H9 (cell line): ENCODE measurements at regions not wholly inside any gene's neighbourhood (a gene's known extent, or its start where the extent isn't known, plus 50 kb on each side); places are given as distances from the start of the nearest gene placed in this dataset.

Experiments
- DNase-seq: peaks from one replicate; pipeline ENCODE4 v3.0.0-alpha.2; 2017
- H2AFZ ChIP-seq: one replicate; pipeline ENCODE4 v1.6.1; 2013; ENCODE audit warnings: mild to moderate bottlenecking, low read length, control low read depth, moderate library complexity
- H2AK5ac ChIP-seq: 2 replicates; pipeline ENCODE4 v1.6.1; 2013; ENCODE audit warnings: low read length, control low read depth, mixed read lengths; ENCODE audit not compliant: insufficient read length
- H2BK120ac ChIP-seq: one replicate; pipeline ENCODE4 v1.6.1; 2013; ENCODE audit warnings: low read depth, mild to moderate bottlenecking, low read length, control low read depth, inconsistent platforms; ENCODE audit not compliant: poor library complexity, severe bottlenecking
- H2BK12ac ChIP-seq: 2 replicates; pipeline ENCODE4 v1.6.1; 2013; ENCODE audit warnings: low read length, control low read depth, mixed read lengths, low read depth; ENCODE audit not compliant: insufficient read length
- H2BK15ac ChIP-seq: 2 replicates; pipeline ENCODE4 v1.6.1; 2013; ENCODE audit warnings: low read depth, low read length, control low read depth
- H2BK20ac ChIP-seq: one replicate; pipeline ENCODE4 v1.6.1; 2013; ENCODE audit warnings: low read depth, mild to moderate bottlenecking, low read length, control low read depth, inconsistent platforms; ENCODE audit not compliant: poor library complexity, severe bottlenecking
- H2BK5ac ChIP-seq: 2 replicates; pipeline ENCODE4 v1.6.1; 2013; ENCODE audit warnings: low read length, control low read depth, mixed read lengths; ENCODE audit not compliant: insufficient read length
- H3K14ac ChIP-seq: 2 replicates; pipeline ENCODE4 v1.6.1; 2013; ENCODE audit warnings: low read length, control low read depth; ENCODE audit not compliant: insufficient read depth
- H3K18ac ChIP-seq: 2 replicates; pipeline ENCODE4 v1.6.1; 2013; ENCODE audit warnings: low read depth, mild to moderate bottlenecking, mixed read lengths, low read length, control low read depth; ENCODE audit not compliant: insufficient read length
- H3K23ac ChIP-seq: 2 replicates; pipeline ENCODE4 v1.6.1; 2013; ENCODE audit warnings: low read length, control low read depth, mixed read lengths, low read depth; ENCODE audit not compliant: insufficient read length
- H3K23me2 ChIP-seq: 2 replicates; pipeline ENCODE4 v1.6.1; 2013; ENCODE audit warnings: low read depth, mild to moderate bottlenecking, mixed read lengths, low read length, control low read depth; ENCODE audit not compliant: insufficient read length, poor library complexity, severe bottlenecking
- H3K27ac ChIP-seq: 2 replicates; pipeline ENCODE4 v1.5.1; 2013; ENCODE audit warnings: low read length, control low read depth, mixed read lengths, low read depth; ENCODE audit not compliant: insufficient read length
- H3K27me3 ChIP-seq: 2 replicates; pipeline ENCODE4 v1.6.1; 2013; ENCODE audit warnings: low read length, control low read depth, inconsistent platforms; ENCODE audit not compliant: insufficient read depth
- H3K4ac ChIP-seq: 2 replicates; pipeline ENCODE4 v1.6.1; 2013; ENCODE audit warnings: low read depth, mild to moderate bottlenecking, control low read depth, inconsistent platforms, low read length, moderate library complexity
- H3K4me1 ChIP-seq: 2 replicates; pipeline ENCODE4 v1.6.1; 2013; ENCODE audit warnings: low read length, control low read depth, inconsistent platforms; ENCODE audit not compliant: insufficient read depth
- H3K4me2 ChIP-seq: 2 replicates; pipeline ENCODE4 v1.6.1; 2013; ENCODE audit warnings: low read length, control low read depth, mixed read lengths; ENCODE audit not compliant: insufficient read length, insufficient read depth
- H3K56ac ChIP-seq: 2 replicates; pipeline ENCODE4 v1.6.1; 2013; ENCODE audit warnings: low read depth, mild to moderate bottlenecking, mixed read lengths, low read length, control low read depth; ENCODE audit not compliant: insufficient read length
- H3K79me1 ChIP-seq: 2 replicates; pipeline ENCODE4 v1.6.1; 2013; ENCODE audit warnings: low read depth, mild to moderate bottlenecking, moderate library complexity, low read length, control low read depth, inconsistent platforms; ENCODE audit not compliant: insufficient read depth, poor library complexity, severe bottlenecking
- H3K79me2 ChIP-seq: 2 replicates; pipeline ENCODE4 v1.6.1; 2013; ENCODE audit warnings: low read length, control low read depth, inconsistent platforms; ENCODE audit not compliant: insufficient read depth
- H3K9ac ChIP-seq: 2 replicates; pipeline ENCODE4 v1.6.1; 2013; ENCODE audit warnings: low read length, control low read depth, mixed read lengths; ENCODE audit not compliant: insufficient read length; ENCODE audit errors: extremely low read depth
- H3K9me3 ChIP-seq: one replicate; pipeline ENCODE4 v1.6.1; 2013; ENCODE audit warnings: low read depth, low read length, inconsistent platforms; ENCODE audit not compliant: control insufficient read depth
- H3T11ph ChIP-seq: one replicate; pipeline ENCODE4 v1.6.1; 2013; ENCODE audit warnings: mild to moderate bottlenecking, low read length, control low read depth, inconsistent platforms
- H4K20me1 ChIP-seq: one replicate; pipeline ENCODE4 v1.6.1; 2013; ENCODE audit not compliant: control insufficient read depth, insufficient read length, insufficient read depth
- H4K5ac ChIP-seq: 2 replicates; pipeline ENCODE4 v1.6.1; 2013; ENCODE audit warnings: low read depth, mild to moderate bottlenecking, mixed read lengths, low read length, control low read depth; ENCODE audit not compliant: insufficient read length
- H4K8ac ChIP-seq: replicated peaks from 2 replicates; pipeline ENCODE4 v1.6.1; 2013; ENCODE audit warnings: low read length, control low read depth, mixed read lengths, low read depth; ENCODE audit not compliant: insufficient read length
- H4K91ac ChIP-seq: 2 replicates; pipeline ENCODE4 v1.6.1; 2013; ENCODE audit warnings: low read depth, mild to moderate bottlenecking, moderate library complexity, mixed read lengths, low read length, control low read depth; ENCODE audit not compliant: insufficient read length
- H3K27ac Mint-ChIP-seq, 3 experiments: 2 replicates in 2 of 3; 3 replicates in 1 of 3; pipeline ENCODE4 v1.8.0; 2020 to 2021; ENCODE audit warnings: mixed read lengths in 3 of 3, mild to moderate bottlenecking in 1 of 3, moderate library complexity in 1 of 3
- H3K27me3 Mint-ChIP-seq: 2 replicates; pipeline ENCODE4 v1.8.0; 2021; ENCODE audit warnings: low read depth, mild to moderate bottlenecking, moderate library complexity, mixed read lengths
- H3K36me3 Mint-ChIP-seq, 3 experiments: 2 replicates in 2 of 3; 3 replicates in 1 of 3; pipeline ENCODE4 v1.8.0; 2020 to 2021; ENCODE audit warnings: low read depth in 3 of 3, mixed read lengths in 3 of 3; ENCODE audit not compliant: insufficient read depth in 1 of 3
- H3K4me1 Mint-ChIP-seq, 2 experiments: 2 replicates each; pipeline ENCODE4 v1.8.0; 2020; ENCODE audit warnings: mixed read lengths in 2 of 2
- H3K4me3 Mint-ChIP-seq, 2 experiments: 2 replicates in 1 of 2; 3 replicates in 1 of 2; pipeline ENCODE4 v1.8.0; 2020 to 2021; ENCODE audit warnings: mild to moderate bottlenecking in 2 of 2, mixed read lengths in 2 of 2, moderate library complexity in 1 of 2
- H3K9me3 Mint-ChIP-seq, 2 experiments: 2 replicates in 1 of 2; 3 replicates in 1 of 2; pipeline ENCODE4 v1.8.0; 2020; ENCODE audit warnings: mild to moderate bottlenecking in 2 of 2, mixed read lengths in 2 of 2, moderate library complexity in 1 of 2
- WGBS: extraction: QIAGEN DNeasy Blood & Tissue Kit; methylation state at CpG from one replicate; pipeline ENCODE4 v1.1.7; 2013; ENCODE audit warnings: missing lambda C conversion rate, low lambda C conversion rate, mixed read lengths; ENCODE audit not compliant: insufficient read length; ENCODE audit errors: extremely low coverage; 5-methylcytosine and 5-hydroxymethylcytosine counted together
- TF ChIP-seq, protein P1 (sequence below): fragments of 200-600 bp; sonication (generic); conservative IDR thresholded peaks from 3 replicates; pipeline ENCODE4 v1.8.0; 2021; ENCODE audit warnings: antibody characterized with exemption, mild to moderate bottlenecking

DNA sequence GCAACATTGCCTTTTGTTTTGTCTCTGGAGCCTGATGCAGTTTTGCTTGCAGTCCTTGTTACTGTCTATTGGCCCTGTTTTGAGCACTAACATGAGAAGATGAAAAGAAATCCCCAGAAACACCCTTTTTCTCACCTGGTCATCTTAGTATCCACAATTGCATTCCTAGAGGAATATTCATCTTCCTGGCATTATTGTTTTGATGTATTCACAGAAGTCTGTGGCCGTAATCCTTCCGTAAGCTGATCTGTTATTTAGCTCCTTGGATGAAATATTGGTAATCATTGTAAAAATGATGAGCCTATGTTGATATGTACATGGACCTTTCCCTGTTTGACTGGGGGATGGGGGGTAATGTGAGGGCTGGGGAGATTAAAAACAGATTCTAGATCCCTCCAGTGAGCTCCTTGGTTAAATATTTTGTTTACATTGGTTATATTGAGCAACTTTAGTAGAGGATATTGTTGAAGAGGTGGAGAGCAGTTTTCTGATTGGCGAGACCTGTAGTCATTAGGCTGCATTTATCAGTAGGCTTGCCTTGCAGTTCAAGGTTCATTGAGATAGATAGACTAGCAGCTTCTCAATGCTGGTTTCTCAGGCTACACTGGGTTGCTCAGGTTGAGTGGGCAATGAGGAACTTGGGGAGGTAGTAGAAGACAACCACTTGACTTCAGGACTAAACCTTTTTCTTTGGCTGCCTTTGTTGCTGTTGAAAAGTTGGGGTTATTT lies 117.5 kb downstream of the MACIR start:
- Histone ChIP-seq H3T11ph (no peak overlapping the region), H2AFZ (no peak overlapping the region), H3K23ac (no peak overlapping the region), H2BK120ac (no peak overlapping the region), H3K9ac (no peak overlapping the region), H4K20me1 (no peaks in the 10 kb centered on the region), H3K4me2 (no peak overlapping the region), H2AK5ac (no peak overlapping the region), H3K27ac (no peak overlapping the region), H4K5ac (no peak overlapping the region), H3K23me2 (no peaks in the 10 kb centered on the region), H3K4me1 (no peaks in the 10 kb centered on the region), H4K8ac (no peak overlapping the region), H2BK15ac (no peak overlapping the region), H3K79me1 (no peaks in the 10 kb centered on the region), H3K18ac (no peak overlapping the region), H3K27me3 (no peaks in the 10 kb centered on the region), H3K79me2 (no peaks in the 10 kb centered on the region), H2BK12ac (no peak overlapping the region), H2BK5ac (no peak overlapping the region), H4K91ac (no peak overlapping the region), H3K4ac (no peak overlapping the region), H3K14ac (no peak overlapping the region), H3K9me3 (no peaks in the 10 kb centered on the region), H2BK20ac (no peak overlapping the region), H3K56ac (no peak overlapping the region)
- no peak for DNase-seq
- no peaks in the 10 kb centered on the region for H3K36me3 Mint-ChIP-seq
- H3K27me3 Mint-ChIP-seq = peaks cover 4% of the 10 kb centered on the region; the same call in 1 of the 2 replicates
- no peak overlapping the region for H3K27ac Mint-ChIP-seq
- no CpG with 5 or more reads among the region's 3 CpGs for WGBS
- H3K4me3 Mint-ChIP-seq = no peak overlapping the region
- TF ChIP-seq, protein P1, sequence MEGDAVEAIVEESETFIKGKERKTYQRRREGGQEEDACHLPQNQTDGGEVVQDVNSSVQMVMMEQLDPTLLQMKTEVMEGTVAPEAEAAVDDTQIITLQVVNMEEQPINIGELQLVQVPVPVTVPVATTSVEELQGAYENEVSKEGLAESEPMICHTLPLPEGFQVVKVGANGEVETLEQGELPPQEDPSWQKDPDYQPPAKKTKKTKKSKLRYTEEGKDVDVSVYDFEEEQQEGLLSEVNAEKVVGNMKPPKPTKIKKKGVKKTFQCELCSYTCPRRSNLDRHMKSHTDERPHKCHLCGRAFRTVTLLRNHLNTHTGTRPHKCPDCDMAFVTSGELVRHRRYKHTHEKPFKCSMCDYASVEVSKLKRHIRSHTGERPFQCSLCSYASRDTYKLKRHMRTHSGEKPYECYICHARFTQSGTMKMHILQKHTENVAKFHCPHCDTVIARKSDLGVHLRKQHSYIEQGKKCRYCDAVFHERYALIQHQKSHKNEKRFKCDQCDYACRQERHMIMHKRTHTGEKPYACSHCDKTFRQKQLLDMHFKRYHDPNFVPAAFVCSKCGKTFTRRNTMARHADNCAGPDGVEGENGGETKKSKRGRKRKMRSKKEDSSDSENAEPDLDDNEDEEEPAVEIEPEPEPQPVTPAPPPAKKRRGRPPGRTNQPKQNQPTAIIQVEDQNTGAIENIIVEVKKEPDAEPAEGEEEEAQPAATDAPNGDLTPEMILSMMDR = no peak
- H3K9me3 Mint-ChIP-seq = no peaks in the 10 kb centered on the region
- peaks cover 5% of the 10 kb centered on the region in 2 experiments; a peak in 2 of 4 replicates for H3K4me1 Mint-ChIP-seq
